IPS DF 6.9 (cell line): ENCODE measurements at regions not wholly inside any gene's neighbourhood (a gene's known extent, or its start where the extent isn't known, plus 50 kb on each side); places are given as distances from the start of the nearest gene placed in this dataset.

Source experiments
- DNase-seq: peaks from one replicate; pipeline ENCODE4 v3.0.0-alpha.2; 2013; ENCODE audit warnings: low read depth, low spot score
- H3K27ac ChIP-seq: one replicate; pipeline ENCODE4 v1.5.1; 2013; ENCODE audit warnings: low read length, control low read depth
- H3K27me3 ChIP-seq: 2 replicates; pipeline ENCODE4 v1.6.1; 2013; ENCODE audit warnings: mild to moderate bottlenecking, low read length; ENCODE audit not compliant: control insufficient read depth, insufficient read depth
- H3K36me3 ChIP-seq: 2 replicates; pipeline ENCODE4 v1.6.1; 2013; ENCODE audit warnings: low read length; ENCODE audit not compliant: control insufficient read depth, insufficient read depth
- H3K4me1 ChIP-seq: 2 replicates; pipeline ENCODE4 v1.6.1; 2013; ENCODE audit warnings: low read length; ENCODE audit not compliant: control insufficient read depth, insufficient read depth
- H3K4me3 ChIP-seq: 2 replicates; pipeline ENCODE4 v1.5.1; 2013; ENCODE audit warnings: mild to moderate bottlenecking, low read length
- H3K9me3 ChIP-seq: 2 replicates; pipeline ENCODE4 v1.6.1; 2013; ENCODE audit warnings: low read length, inconsistent platforms; ENCODE audit not compliant: control insufficient read depth, insufficient read depth
- WGBS: extraction: QIAGEN DNeasy Blood & Tissue Kit; methylation state at CpG from one replicate; pipeline ENCODE4 v1.1.7; 2013; ENCODE audit warnings: mixed read lengths, missing lambda C conversion rate; ENCODE audit not compliant: insufficient read length, insufficient coverage; 5-methylcytosine and 5-hydroxymethylcytosine counted together

- no peak for DNase-seq
- H3K27me3 ChIP-seq: no peaks in the 10 kb centered on the region
- H3K36me3 ChIP-seq: no peaks in the 10 kb centered on the region
- no peaks in the 10 kb centered on the region for H3K9me3 ChIP-seq
- H3K4me3 ChIP-seq: no peak overlapping the region
- H3K4me1 ChIP-seq: no peaks in the 10 kb centered on the region
- no peak overlapping the region for H3K27ac ChIP-seq
Observed at GRCh38 chrX:11992271-11992670, 146.0 kb upstream of the FRMPD4 start.

GRCh38 chrX:11995146-11995545, 143.1 kb upstream of the FRMPD4 start:
- H3K4me3 ChIP-seq: no peak overlapping the region
- H3K4me1 ChIP-seq: no peaks in the 10 kb centered on the region
- H3K27ac ChIP-seq: no peak overlapping the region
- WGBS: no CpG with 5 or more reads among the region's 1 CpG
- H3K27me3 ChIP-seq: no peaks in the 10 kb centered on the region
- no peak for DNase-seq
- H3K36me3 ChIP-seq: no peaks in the 10 kb centered on the region
- no peaks in the 10 kb centered on the region for H3K9me3 ChIP-seq

- no peaks in the 10 kb centered on the region for H3K27me3 ChIP-seq
- no peaks in the 10 kb centered on the region for H3K4me1 ChIP-seq
- no peak overlapping the region for H3K4me3 ChIP-seq
- no peaks in the 10 kb centered on the region for H3K36me3 ChIP-seq
- no CpG with 5 or more reads among the region's 2 CpGs for WGBS
- no peak overlapping the region for H3K27ac ChIP-seq
- no peak for DNase-seq
- H3K9me3 ChIP-seq: no peaks in the 10 kb centered on the region
Observed at GRCh38 chrX:11996810-11997209, 141.5 kb upstream of the FRMPD4 start.

GRCh38 chrX:11998944-11999343, 139.3 kb upstream of the FRMPD4 start:
- Histone ChIP-seq H3K4me3 (no peak overlapping the region), H3K36me3 (no peaks in the 10 kb centered on the region), H3K9me3 (no peaks in the 10 kb centered on the region), H3K27me3 (no peaks in the 10 kb centered on the region), H3K4me1 (no peaks in the 10 kb centered on the region), H3K27ac (no peak overlapping the region)
- no CpG with 5 or more reads among the region's 2 CpGs for WGBS
- DNase-seq: no peak

- Histone ChIP-seq H3K4me1 (no peaks in the 10 kb centered on the region), H3K4me3 (no peak overlapping the region), H3K9me3 (no peaks in the 10 kb centered on the region), H3K36me3 (no peaks in the 10 kb centered on the region), H3K27me3 (no peaks in the 10 kb centered on the region), H3K27ac (no peak overlapping the region)
- no peak for DNase-seq
Observed at GRCh38 chrX:12002876-12003275, 135.4 kb upstream of the FRMPD4 start.

- WGBS: no CpG with 5 or more reads among the region's 2 CpGs
- no peaks in the 10 kb centered on the region for H3K4me1 ChIP-seq
- H3K27ac ChIP-seq: no peak overlapping the region
- no peaks in the 10 kb centered on the region for H3K9me3 ChIP-seq
- H3K4me3 ChIP-seq: no peak overlapping the region
- no peak for DNase-seq
- H3K36me3 ChIP-seq: no peaks in the 10 kb centered on the region
- no peaks in the 10 kb centered on the region for H3K27me3 ChIP-seq
Observed at GRCh38 chrX:12007881-12008280, 130.4 kb upstream of the FRMPD4 start.

GRCh38 chrX:12010436-12010835, 127.8 kb upstream of the FRMPD4 start:
- no peak overlapping the region for H3K4me3 ChIP-seq
- H3K36me3 ChIP-seq: no peaks in the 10 kb centered on the region
- no CpG with 5 or more reads among the region's 1 CpG for WGBS
- DNase-seq: no peak
- H3K4me1 ChIP-seq: no peaks in the 10 kb centered on the region
- H3K27ac ChIP-seq: no peak overlapping the region
- no peaks in the 10 kb centered on the region for H3K9me3 ChIP-seq
- no peaks in the 10 kb centered on the region for H3K27me3 ChIP-seq

GRCh38 chrX:12011075-12011474, 127.2 kb upstream of the FRMPD4 start:
- Histone ChIP-seq H3K4me3 (no peak overlapping the region), H3K27ac (no peak overlapping the region), H3K27me3 (no peaks in the 10 kb centered on the region), H3K4me1 (no peaks in the 10 kb centered on the region), H3K9me3 (no peaks in the 10 kb centered on the region), H3K36me3 (no peaks in the 10 kb centered on the region)
- DNase-seq: no peak
- no CpG with 5 or more reads among the region's 2 CpGs for whole genome bisulfite sequencing

GRCh38 chrX:12013211-12013618, 125.1 kb upstream of the FRMPD4 start:
- Histone ChIP-seq H3K4me3 (no peak overlapping the region), H3K27ac (no peak overlapping the region), H3K36me3 (no peaks in the 10 kb centered on the region), H3K27me3 (no peaks in the 10 kb centered on the region), H3K9me3 (no peaks in the 10 kb centered on the region), H3K4me1 (no peaks in the 10 kb centered on the region)
- DNase-seq: no peak
- WGBS: no CpG with 5 or more reads among the region's 2 CpGs

- no peaks in the 10 kb centered on the region for H3K36me3 ChIP-seq
- no peaks in the 10 kb centered on the region for H3K4me1 ChIP-seq
- H3K27ac ChIP-seq: no peak overlapping the region
- no peaks in the 10 kb centered on the region for H3K27me3 ChIP-seq
- no peak for DNase-seq
- WGBS: no CpG with 5 or more reads among the region's 1 CpG
- no peak overlapping the region for H3K4me3 ChIP-seq
- no peaks in the 10 kb centered on the region for H3K9me3 ChIP-seq
Observed at GRCh38 chrX:12021698-12022097, 116.6 kb upstream of the FRMPD4 start.

- DNase-seq: no peak
- no peak overlapping the region for H3K27ac ChIP-seq
- no peaks in the 10 kb centered on the region for H3K36me3 ChIP-seq
- H3K27me3 ChIP-seq: no peaks in the 10 kb centered on the region
- no peaks in the 10 kb centered on the region for H3K9me3 ChIP-seq
- no CpG with 5 or more reads among the region's 2 CpGs for WGBS
- H3K4me3 ChIP-seq: no peak overlapping the region
- no peaks in the 10 kb centered on the region for H3K4me1 ChIP-seq
Observed at GRCh38 chrX:12026481-12026880, 111.8 kb upstream of the FRMPD4 start.
